MV-4-11 (cell line): ENCODE measurements at regions not wholly inside any gene's neighbourhood (a gene's known extent, or its start where the extent isn't known, plus 50 kb on each side); places are given as distances from the start of the nearest gene placed in this dataset.

Experiments used
- DNase-seq: peaks from one replicate; lab custom pipeline; 2025; lab: John Stamatoyannopoulos, UW

DNA sequence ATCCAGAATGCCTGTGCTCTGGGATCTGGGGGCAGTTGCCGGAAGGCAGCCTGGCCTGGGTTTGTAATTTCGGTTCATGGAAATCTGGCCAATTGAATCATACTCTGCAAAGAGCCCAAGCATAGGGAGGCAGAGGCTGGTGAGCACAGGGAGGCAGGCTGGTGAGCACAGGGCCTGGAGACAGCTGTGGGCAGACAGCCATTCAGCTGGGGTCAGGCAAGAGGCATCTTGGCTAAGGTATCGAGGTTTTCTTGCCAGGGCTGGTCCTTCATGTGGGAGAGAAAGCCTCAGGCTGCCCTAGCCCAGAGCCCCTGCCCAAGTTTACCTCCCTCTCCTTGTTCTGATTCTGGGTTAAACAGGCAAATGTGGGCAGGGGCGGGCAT lies 63.7 kb upstream of the BAIAP2L1 start:
- DNase-seq, result no peak

DNA sequence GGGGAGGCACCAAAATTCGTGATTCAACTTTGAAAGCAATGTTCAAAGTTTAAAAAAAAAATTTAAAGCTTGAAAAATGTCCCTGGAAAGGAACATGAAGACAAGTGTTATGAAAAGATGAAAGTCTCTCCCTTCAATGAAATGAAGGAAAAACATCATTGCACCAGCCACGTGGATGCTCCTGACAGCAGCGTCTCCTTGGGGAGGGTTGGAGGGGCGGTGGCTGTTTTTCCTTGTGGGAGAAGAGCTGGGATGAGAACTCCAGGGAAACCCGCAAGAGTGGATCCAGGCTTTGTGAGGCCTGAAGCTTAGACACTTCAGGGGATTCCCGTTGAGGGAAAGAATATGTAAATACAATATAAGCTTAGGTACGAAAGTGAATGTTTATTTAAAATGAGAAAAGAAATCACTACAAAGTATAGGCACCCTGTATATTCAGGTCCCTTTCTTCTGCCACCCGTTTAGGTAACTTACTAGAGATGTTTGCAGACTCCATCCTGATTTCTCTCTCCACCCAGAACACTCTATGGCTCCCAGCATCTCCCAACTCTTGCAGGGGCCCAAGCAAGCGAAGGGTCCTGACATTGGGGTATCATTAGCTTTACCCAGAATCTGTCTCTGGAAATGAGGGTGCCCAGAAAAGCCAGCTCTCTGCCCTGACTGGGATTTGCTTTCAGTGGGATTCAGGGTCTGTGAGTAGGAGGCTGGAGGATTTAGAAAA lies 63.1 kb upstream of the BAIAP2L1 start:
- no peak for DNase-seq

DNA sequence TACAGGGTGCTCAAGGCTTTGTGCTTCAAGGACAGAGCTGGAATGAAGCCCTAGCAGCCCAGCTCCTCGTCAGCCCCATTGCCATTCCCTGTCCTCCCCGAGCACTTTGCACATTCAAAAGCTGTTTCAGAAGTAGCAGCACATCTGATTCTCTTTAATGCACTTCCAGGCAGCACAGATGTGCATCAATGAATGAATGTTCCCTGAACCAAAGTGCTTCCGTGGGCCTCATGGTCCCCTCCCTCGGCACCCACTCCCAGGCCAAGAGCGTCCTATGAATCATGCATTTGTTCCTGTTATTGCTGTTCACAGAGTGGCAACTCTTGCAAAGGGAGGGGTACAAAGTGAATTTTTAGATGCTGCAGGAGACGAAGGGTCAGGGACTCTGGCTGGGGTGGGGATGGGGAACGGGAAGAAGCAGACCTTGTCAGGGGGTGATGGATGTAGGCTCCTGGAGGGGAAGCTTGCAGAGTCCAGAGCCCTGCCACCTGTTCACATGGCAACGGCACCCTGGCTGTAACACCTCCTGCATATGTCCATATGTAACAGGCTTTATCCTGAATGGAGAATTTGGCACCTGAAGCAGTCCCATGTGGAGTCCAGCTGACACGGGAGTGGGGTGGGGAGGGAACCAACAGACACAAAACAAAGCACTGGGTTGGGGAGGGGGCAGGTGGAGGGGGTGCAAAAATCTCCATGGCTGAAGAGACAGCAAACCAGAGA lies 62.2 kb upstream of the BAIAP2L1 start:
- DNase-seq, result no peak

DNA sequence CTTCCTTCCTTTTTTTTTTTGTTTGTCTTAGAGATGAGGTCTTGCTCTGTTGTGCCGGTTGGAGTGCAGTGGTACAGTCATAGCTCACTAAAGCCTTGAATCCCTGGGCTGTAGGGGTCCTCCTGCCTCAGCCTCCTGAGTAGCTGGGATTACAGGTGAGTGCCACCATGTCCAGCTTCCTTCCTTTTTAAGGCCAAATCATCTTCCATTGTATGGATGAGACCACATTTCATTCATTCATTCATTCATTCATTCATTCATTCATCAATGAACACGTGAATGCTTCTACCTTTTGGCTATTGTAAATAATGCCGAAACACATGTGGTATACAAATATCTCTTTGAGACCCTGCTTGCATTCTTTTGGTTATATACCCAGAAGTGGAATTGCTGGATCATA lies 60.0 kb upstream of the BAIAP2L1 start:
- no peak for DNase-seq

DNA sequence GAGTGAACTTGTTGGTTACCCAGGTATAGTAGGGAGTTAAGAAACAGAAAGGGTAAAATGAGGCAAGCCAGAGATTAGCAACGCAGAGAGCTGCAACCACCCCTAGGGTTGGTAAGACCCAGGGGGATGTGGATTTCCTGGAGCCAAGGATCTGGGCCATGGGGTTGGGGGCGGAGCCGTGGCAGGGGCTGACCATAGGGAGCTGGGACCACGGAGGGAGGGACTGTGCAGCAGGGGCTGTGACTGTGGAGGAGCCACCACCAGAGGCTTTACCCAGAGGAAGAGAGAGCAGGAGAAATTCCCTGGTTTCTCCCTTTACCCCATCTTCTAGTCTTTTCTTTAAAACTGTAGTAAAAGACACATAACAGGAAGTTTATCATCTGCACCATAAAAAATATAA lies 58.6 kb upstream of the BAIAP2L1 start:
- no peak for DNase-seq

DNA sequence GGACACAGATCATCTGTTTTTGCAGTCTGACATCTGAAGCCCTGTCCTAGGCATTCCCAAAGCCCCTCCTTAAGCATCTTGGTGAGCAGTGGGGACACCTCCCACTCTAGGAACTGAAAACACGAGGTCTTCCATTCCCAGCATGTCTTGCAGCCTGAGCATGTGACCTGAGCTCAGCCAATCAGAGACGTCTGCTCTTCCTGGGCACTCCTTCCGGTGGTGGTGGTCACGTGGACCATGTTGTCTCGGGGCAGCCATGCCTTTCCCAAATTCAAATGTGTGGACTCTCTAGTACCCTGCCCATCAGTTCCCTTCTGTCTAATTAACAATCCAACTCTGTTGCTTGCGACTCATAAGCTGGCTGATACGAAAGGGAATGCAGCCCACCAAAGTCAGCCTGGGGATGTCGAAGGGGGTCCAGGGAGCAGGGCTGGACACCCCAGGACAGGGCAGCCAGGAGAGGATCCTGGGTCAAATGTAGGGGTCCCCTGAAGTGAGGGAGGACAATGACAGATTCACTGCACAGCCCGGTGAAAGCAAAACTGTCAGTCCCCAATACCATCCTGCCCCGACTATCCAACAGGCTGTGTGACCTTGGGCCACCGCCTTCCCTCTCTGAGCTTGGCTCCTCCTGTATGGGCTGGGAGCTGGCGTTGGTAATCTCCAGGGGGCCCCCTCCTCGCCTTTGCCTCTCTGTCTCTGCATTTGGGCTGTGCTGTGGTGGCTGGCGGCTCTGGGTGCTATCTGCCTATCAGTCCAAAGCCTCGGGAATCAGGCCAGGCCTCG lies 57.4 kb upstream of the BAIAP2L1 start:
- no peak for DNase-seq

DNA sequence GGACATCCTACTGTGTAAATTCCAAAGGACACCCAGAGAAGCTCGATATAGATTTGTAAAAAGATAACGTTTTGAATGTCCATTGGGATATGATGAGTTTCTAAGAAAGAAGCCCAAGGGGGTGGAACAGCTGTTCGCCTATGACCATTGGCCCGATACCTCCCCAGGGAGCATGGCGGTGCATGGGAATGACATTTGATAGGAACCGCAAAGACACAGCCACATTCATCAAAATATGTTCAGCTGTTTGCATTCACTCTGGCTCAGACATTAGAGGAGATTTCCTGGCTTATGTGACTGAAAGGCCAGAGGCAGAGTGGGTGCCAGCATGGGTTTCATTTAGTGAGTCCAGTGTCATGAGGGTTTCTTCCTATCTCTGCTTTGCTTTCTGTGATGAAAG lies 56.0 kb upstream of the BAIAP2L1 start:
- DNase-seq, result no peak

DNA sequence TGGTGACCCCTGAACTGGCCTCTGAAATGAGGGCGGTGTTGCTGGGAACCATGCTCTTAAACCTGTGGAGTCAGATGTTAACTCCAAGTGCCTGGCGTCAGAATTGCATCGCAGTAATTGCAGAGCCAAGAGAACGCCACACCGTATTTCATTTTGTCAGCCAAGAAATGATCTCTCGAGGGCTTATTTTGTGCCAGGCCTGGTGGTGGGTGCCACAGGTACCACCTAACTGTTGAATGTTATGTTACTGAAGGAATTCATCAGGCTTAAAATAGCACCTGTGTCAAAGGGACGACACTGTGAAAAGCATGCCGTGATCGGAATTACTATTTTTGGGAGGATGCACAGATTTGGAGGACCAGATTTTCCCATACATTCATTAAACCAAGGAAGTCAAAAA lies 51.9 kb upstream of the BAIAP2L1 start:
- DNase-seq, result no peak
